Activated B cell treated with CpG ODN at 0.5 μM for 24 hours (primary cell): ENCODE measurements at regions not wholly inside any gene's neighbourhood (a gene's known extent, or its start where the extent isn't known, plus 50 kb on each side); places are given as distances from the start of the nearest gene placed in this dataset.

Experiments used
- ATAC-seq: fragments of 200-7000 bp; cut with Tn5 transposase; one replicate; pipeline ENCODE4 v1.10.0; 2021; ENCODE audit warnings: low read depth, mild to moderate bottlenecking, moderate library complexity
- CTCF ChIA-PET: fragments of 350-600 bp; sonication (Branson Sonifier 250); formaldehyde crosslinking; loops from one replicate; lab custom pipeline; 2021; ENCODE audit warnings: antibody characterized with exemption; lab: Charles Lee
- POLR2A ChIA-PET: fragments of 350-600 bp; sonication (Branson Sonifier 250); formaldehyde crosslinking; loops from one replicate; lab custom pipeline; 2021; ENCODE audit warnings: antibody characterized with exemption; lab: Charles Lee
- DNase-seq: peaks from one replicate; pipeline ENCODE4 v3.0.0; 2022
- H3K27ac Mint-ChIP-seq: one replicate; pipeline ENCODE4 v1.8.0; 2020; ENCODE audit warnings: mixed read lengths
- H3K27me3 Mint-ChIP-seq: one replicate; pipeline ENCODE4 v1.8.0; 2021; ENCODE audit warnings: mixed read lengths
- H3K36me3 Mint-ChIP-seq: one replicate; pipeline ENCODE4 v1.8.0; 2021; ENCODE audit warnings: low read depth, mixed read lengths
- H3K4me1 Mint-ChIP-seq: one replicate; pipeline ENCODE4 v1.8.0; 2021; ENCODE audit warnings: mixed read lengths
- H3K4me3 Mint-ChIP-seq: one replicate; pipeline ENCODE4 v1.8.0; 2020; ENCODE audit warnings: mild to moderate bottlenecking, mixed read lengths
- H3K9me3 Mint-ChIP-seq: one replicate; pipeline ENCODE4 v1.8.0; 2020; ENCODE audit warnings: mixed read lengths
- intact Hi-C: fragments of 100-400 bp; cut with micrococcal nuclease; formaldehyde crosslinking; loops from one replicate; pipeline ENCODE4 v1.15.1; 2024
- TF ChIP-seq, protein P1 (sequence below): fragments of 200-600 bp; IDR thresholded peaks from one replicate; pipeline ENCODE4 v1.8.0; 2022; ENCODE audit warnings: antibody characterized with exemption, mild to moderate bottlenecking

DNA sequence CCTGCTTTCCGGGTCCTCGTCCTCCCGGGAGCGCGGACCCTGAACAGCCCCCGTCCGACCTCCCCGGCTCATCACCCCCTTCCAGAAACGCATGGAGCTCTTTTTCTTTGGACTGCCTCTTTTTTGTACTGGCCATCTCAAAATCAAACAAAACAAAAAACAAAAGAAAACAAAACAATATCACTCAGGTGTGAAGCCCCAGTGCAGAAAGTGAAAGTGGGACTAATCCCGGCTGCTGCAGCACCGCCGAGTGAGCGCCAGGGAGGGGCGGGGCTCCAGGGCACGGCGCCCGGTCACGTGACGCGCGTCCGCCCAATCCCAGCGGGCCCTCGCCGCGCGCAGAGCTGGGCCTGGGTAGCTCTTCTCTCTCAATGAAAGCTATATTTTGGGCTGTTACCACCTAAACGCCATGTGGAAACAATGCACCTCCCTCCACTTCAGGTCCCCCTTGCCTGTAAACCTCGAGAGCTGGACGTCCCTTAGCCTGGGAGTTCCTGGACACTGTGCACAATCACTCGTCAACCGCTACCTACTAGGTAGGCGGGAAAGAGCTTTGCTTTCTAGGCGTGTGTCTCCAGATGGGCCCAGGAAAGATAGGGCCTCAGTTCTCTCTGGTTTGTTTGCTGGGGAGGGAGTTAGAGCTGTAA is 93.7 kb upstream of the PRDM1 start:
- peaks cover 24% of the 10 kb centered on the region for H3K4me1 Mint-ChIP-seq
- peaks cover 21% of the 10 kb centered on the region for H3K27me3 Mint-ChIP-seq
- peaks cover 9% of the 10 kb centered on the region for H3K36me3 Mint-ChIP-seq
- peak; percentile 88 for DNase-seq
- peak overlapping the region; percentile 97 for H3K27ac Mint-ChIP-seq
- peak overlapping the region; percentile 96 for H3K4me3 Mint-ChIP-seq
- ATAC-seq: peak; percentile 92
- TF ChIP-seq, protein P1, sequence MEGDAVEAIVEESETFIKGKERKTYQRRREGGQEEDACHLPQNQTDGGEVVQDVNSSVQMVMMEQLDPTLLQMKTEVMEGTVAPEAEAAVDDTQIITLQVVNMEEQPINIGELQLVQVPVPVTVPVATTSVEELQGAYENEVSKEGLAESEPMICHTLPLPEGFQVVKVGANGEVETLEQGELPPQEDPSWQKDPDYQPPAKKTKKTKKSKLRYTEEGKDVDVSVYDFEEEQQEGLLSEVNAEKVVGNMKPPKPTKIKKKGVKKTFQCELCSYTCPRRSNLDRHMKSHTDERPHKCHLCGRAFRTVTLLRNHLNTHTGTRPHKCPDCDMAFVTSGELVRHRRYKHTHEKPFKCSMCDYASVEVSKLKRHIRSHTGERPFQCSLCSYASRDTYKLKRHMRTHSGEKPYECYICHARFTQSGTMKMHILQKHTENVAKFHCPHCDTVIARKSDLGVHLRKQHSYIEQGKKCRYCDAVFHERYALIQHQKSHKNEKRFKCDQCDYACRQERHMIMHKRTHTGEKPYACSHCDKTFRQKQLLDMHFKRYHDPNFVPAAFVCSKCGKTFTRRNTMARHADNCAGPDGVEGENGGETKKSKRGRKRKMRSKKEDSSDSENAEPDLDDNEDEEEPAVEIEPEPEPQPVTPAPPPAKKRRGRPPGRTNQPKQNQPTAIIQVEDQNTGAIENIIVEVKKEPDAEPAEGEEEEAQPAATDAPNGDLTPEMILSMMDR: no peak
- ChIA-PET POLR2A (interaction anchor here (0.5 to 4.5 kb wide), 21 partner anchors 10 to 341 kb away, joined by 3 to 58 read pairs (median 5); partner anchors contain the start of genes ATG5 and PRDM1), CTCF (interaction anchor here (0.9 to 4.4 kb wide), 5 partner anchors 93 to 230 kb away, joined by 3 to 42 read pairs (median 5); partner anchors contain the start of gene PRDM1)
- intact Hi-C loops: loop anchor here (1.0 to 10.0 kb wide), 12 partner anchors 11 to 1125 kb away; partner anchors contain the start of genes ATG5, BEND3, LIN28B and PRDM1
- no peaks in the 10 kb centered on the region for H3K9me3 Mint-ChIP-seq

DNA sequence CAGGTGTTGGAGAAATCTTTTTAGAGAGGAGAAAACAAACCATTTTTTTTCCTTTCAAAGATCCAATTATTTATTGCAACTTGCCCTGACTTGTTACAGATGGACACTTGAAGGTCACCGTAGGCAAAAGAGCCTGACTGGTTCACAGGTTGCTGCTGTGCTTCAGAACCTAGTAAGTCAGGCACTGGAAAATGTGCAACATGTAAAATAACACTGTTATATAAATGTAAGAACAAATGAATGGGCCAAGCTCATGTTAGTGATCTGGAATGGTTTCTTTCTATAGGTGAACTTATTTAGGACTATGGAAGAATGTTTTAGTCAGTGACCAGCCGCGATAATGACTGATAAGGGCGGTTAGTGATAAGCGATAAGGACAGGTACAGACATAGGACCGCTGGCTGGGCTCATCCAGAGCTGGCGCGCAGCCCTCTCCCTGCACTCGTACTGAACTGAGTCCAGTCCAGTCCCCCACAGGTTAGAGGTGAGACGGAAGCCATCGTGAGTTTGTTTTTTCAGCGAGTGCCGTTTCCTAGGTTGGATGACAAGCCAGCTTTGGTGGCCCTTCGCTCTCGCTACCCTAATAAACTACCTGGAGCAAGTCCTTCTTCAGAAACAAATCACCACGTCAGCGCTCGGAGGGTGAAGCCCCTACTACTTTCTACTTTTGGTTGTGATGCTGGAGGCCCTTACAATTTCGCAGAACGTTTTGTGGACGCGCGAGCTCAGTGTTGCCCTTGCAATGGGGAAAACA is 94.4 kb upstream of the PRDM1 start:
- Mint-ChIP-seq H3K27ac (peak overlapping the region; percentile 97), H3K36me3 (peaks cover 9% of the 10 kb centered on the region)

DNA sequence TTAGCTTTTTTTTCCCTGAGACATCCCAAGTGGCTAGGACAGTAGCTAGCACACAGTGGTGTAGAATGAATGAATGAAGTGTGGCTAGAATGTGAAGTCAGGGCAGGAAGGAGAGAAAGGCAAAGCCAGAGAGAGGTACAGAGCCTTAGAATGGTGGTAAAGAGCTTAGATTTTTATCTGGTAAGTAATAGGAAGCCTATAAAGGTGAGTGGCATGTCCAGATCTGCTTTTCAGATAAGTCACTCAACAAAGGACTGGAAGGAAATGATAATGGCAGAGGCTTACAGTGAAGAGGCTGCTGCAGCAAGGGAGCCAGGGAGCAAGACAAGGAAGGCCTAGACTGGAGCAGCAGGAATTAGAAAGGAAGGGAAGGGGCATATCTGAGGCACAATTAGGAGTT is 96.0 kb upstream of the PRDM1 start:
- TF ChIP-seq, protein P1: no peak
- Mint-ChIP-seq H3K4me3 (peak overlapping the region; percentile 0), H3K36me3 (peaks cover 9% of the 10 kb centered on the region), H3K27ac (no peak overlapping the region), H3K27me3 (peaks cover 28% of the 10 kb centered on the region), H3K9me3 (no peaks in the 10 kb centered on the region), H3K4me1 (peaks cover 27% of the 10 kb centered on the region)
- CTCF ChIA-PET: no interaction called here
- DNase-seq (no peak), ATAC-seq (no peak)
- intact Hi-C loops: loop anchor here (5.0 to 10.0 kb wide), 7 partner anchors 108 to 1127 kb away; partner anchors contain the start of genes ATG5, BEND3 and LIN28B
- POLR2A ChIA-PET: no interaction called here

More for the DNA sequence above, 94.4 kb upstream of the PRDM1 start:
- DNase-seq: peak; percentile 34
- POLR2A ChIA-PET: interaction anchor here (0.5 to 4.5 kb wide), 18 partner anchors 10 to 334 kb away, joined by 3 to 58 read pairs (median 5); partner anchors contain the start of genes ATG5 and PRDM1
- ATAC-seq: no peak
- Mint-ChIP-seq H3K4me1 (peaks cover 24% of the 10 kb centered on the region), H3K9me3 (no peaks in the 10 kb centered on the region), H3K27me3 (peaks cover 25% of the 10 kb centered on the region), H3K4me3 (peak overlapping the region; percentile 96)
- intact Hi-C loops: loop anchor here (1.0 to 10.0 kb wide), 12 partner anchors 10 to 1126 kb away; partner anchors contain the start of genes ATG5, BEND3, LIN28B and PRDM1
- CTCF ChIA-PET: interaction anchor here (0.9 to 4.4 kb wide), 5 partner anchors 94 to 231 kb away, joined by 3 to 42 read pairs (median 5); partner anchors contain the start of gene PRDM1
- TF ChIP-seq, protein P1: no peak

DNA sequence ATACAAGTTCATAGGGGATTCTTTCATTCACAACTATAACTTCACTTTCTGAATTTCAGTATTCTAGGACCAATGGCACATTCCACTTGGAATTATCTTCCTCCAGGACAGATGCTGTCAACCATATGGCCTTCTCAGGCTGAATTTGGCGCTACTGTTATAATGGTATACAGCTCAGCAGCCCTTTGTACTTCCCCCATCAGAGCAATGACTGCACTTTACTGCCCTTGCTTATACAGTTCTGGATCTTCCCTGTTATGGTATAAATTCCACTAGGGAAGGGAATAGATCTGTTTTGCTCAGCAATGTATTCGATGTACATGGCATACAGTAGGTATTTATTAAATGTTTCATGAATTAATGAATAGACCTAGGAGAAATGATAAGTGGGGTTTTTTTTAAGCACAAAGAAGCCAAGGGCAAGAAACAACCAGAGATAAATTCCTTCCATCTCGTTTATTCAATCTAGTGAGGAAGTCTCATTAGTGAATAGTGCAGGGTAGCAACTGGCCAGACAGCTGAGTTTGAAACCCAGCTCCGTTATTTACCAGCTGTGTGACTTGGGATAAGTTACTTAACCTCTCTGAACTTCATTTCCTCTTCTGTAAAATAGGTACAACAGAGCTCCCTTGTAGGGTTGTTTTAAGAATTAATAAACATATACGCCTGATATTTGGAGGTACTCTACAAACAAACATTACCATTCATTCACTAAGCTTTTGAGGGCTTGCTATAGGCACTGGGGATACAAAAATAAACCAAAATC is 97.1 kb upstream of the PRDM1 start:
- no peak overlapping the region for H3K4me3 Mint-ChIP-seq
- no peak for ATAC-seq
- peaks cover 4% of the 10 kb centered on the region for H3K36me3 Mint-ChIP-seq
- ChIA-PET POLR2A (no interaction called here), CTCF (no interaction called here)
- TF ChIP-seq, protein P1: no peak
- intact Hi-C loops: no loop called here
- H3K27me3 Mint-ChIP-seq: peaks cover 33% of the 10 kb centered on the region
- H3K4me1 Mint-ChIP-seq: peaks cover 23% of the 10 kb centered on the region
- DNase-seq: no peak
- H3K27ac Mint-ChIP-seq: no peak overlapping the region
- no peaks in the 10 kb centered on the region for H3K9me3 Mint-ChIP-seq
